Bronchial epithelial cell (primary cell): ENCODE measurements at regions not wholly inside any gene's neighbourhood (a gene's known extent, or its start where the extent isn't known, plus 50 kb on each side); places are given as distances from the start of the nearest gene placed in this dataset.

Source experiments
- DNase-seq: peaks from one replicate; pipeline ENCODE4 v3.0.0-alpha.2; 2010; ENCODE audit warnings: low read depth
- FAIRE-seq: peaks from 2 replicates; lab custom pipeline; 2011; peaks lifted over from hg19 to GRCh38; lab: Jason Lieb, UNC
- H3K27me3 ChIP-seq: 2 replicates; pipeline ENCODE4 v1.5.1; 2011; ENCODE audit warnings: low read length; ENCODE audit not compliant: control insufficient read depth, insufficient read depth
- H3K36me3 ChIP-seq: 2 replicates; pipeline ENCODE4 v1.5.1; 2011; ENCODE audit warnings: low read length; ENCODE audit not compliant: control insufficient read depth, insufficient read depth
- H3K4me3 ChIP-seq: 2 replicates; pipeline ENCODE4 v1.5.1; 2011; ENCODE audit warnings: mild to moderate bottlenecking, low read depth, low read length, control low read depth
- TF ChIP-seq, protein P1 (sequence below): IDR thresholded peaks from 2 replicates; pipeline ENCODE4 v1.5.1; 2011; ENCODE audit warnings: mild to moderate bottlenecking, moderate library complexity, low read length, control low read depth, inconsistent platforms; ENCODE audit not compliant: insufficient read depth, severe bottlenecking

GRCh38 chr2:181743723-181744031 lies 63.4 kb upstream of the NEUROD1 start:
- no peaks in the 10 kb centered on the region for H3K27me3 ChIP-seq
- no peaks in the 10 kb centered on the region for H3K36me3 ChIP-seq
- no peak for DNase-seq
- no peak overlapping the region for H3K4me3 ChIP-seq
- TF ChIP-seq, protein P1, sequence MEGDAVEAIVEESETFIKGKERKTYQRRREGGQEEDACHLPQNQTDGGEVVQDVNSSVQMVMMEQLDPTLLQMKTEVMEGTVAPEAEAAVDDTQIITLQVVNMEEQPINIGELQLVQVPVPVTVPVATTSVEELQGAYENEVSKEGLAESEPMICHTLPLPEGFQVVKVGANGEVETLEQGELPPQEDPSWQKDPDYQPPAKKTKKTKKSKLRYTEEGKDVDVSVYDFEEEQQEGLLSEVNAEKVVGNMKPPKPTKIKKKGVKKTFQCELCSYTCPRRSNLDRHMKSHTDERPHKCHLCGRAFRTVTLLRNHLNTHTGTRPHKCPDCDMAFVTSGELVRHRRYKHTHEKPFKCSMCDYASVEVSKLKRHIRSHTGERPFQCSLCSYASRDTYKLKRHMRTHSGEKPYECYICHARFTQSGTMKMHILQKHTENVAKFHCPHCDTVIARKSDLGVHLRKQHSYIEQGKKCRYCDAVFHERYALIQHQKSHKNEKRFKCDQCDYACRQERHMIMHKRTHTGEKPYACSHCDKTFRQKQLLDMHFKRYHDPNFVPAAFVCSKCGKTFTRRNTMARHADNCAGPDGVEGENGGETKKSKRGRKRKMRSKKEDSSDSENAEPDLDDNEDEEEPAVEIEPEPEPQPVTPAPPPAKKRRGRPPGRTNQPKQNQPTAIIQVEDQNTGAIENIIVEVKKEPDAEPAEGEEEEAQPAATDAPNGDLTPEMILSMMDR = no peak
- no peak for FAIRE-seq

DNA sequence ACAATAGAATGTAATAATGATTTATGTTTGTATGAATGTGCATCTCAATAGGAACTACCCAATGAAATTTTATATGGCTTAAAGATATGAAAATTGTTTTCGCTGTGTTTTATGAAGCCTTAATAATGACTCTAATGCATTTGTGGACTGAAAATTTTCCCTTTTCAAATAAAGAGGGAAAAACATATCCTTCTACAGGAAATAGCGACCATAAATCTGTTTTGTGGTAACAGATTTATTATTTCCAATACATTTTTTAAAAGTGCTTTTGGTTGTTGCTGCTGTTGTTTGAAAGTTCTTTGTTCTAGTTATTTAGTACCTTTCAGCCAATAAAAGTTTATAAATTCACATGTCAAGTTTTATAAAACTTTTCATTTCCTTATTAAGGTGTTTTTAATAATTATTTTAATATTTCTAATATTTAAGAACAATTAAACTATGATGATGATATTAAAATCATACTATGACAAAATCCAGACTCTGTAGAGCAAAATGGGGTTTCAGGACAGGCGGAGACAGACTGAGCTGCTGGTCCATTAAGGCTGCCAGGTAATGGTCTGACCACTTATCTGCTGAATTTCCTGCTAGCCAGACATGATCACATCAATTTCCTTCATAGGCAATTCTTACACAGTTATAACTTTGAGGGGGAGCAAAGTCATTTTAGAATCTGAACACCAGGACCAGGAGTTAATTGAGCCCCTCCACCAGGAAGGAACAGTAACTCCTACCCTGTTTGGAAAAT lies 65.7 kb upstream of the NEUROD1 start:
- Histone ChIP-seq H3K36me3 (no peaks in the 10 kb centered on the region), H3K27me3 (no peaks in the 10 kb centered on the region), H3K4me3 (no peak overlapping the region)
- no peak for DNase-seq
- FAIRE-seq = no peak
- TF ChIP-seq, protein P1 = no peak

DNA sequence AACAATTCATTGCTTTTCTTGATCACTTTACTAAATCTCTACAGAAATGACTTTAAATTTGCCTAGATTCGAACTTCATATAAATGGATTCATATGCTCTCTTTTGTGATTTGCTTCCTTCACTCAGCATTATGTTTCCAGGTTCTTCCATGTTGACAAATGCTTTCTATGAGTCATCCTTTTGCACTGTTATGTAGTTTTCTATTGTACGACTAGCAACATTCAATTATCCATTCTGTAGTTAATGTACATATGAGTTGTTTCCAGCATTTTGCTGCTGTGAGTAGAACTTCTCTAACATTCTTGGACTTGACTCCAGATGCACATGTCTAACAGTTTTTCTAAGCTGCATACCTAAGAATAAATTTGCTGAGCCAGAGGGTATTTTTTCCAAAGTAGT lies 66.5 kb upstream of the NEUROD1 start:
- FAIRE-seq (no peak), DNase-seq (peak; percentile 67)
- H3K27me3 ChIP-seq = no peaks in the 10 kb centered on the region
- TF ChIP-seq, protein P1 = no peak
- H3K4me3 ChIP-seq = no peak overlapping the region
- no peaks in the 10 kb centered on the region for H3K36me3 ChIP-seq

GRCh38 chr2:181750305-181750704 lies 70.0 kb upstream of the NEUROD1 start:
- Histone ChIP-seq H3K4me3 (no peak overlapping the region), H3K27me3 (no peaks in the 10 kb centered on the region), H3K36me3 (no peaks in the 10 kb centered on the region)
- FAIRE-seq = no peak
- DNase-seq = no peak
- TF ChIP-seq, protein P1 = no peak

DNA sequence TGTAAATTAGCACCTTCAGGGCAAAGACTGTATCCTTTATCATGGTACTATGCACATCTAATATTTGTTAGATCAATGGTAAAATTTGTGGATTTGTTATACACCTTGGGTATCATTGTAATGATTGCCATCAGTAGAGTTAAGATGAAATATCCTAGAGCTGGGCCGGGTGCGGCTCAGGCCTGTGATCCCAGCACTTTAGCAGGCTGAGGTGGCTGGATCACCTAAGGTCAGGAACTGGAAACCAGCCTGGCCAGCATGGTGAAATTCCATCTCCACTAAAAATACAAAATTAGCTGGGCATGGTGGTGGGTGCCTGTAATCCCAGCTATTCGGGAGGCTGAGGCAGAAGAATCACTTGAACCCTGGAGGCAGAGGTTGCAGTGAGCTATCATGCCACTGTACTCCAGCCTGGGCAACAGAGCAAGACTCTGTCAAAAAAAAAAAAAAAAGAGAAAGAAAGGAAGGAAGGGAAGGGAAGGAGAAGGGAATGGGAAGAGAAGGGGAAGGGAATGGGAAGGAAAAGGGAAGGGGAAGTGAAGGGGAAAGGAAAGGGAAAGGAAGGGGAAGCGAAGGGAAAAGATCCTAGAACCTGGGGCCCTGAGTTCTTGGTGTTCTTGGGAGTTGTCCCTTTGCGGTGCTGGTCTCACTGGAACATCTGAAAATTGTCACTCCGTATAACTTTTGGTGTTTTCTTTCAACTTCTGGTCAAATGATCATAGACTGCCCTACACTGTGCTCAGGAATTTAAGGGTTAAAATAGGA lies 71.1 kb upstream of the NEUROD1 start:
- H3K36me3 ChIP-seq = no peaks in the 10 kb centered on the region
- TF ChIP-seq, protein P1 = no peak
- FAIRE-seq = no peak
- no peak for DNase-seq
- H3K4me3 ChIP-seq = no peak overlapping the region
- no peaks in the 10 kb centered on the region for H3K27me3 ChIP-seq
